Panc1 (cell line): ENCODE measurements at regions not wholly inside any gene's neighbourhood (a gene's known extent, or its start where the extent isn't known, plus 50 kb on each side); places are given as distances from the start of the nearest gene placed in this dataset.

Source experiments
- ATAC-seq: fragments of 200-7000 bp; cut with Tn5 transposase; 2 replicates; pipeline ENCODE4 v1.9.1; 2020; ENCODE audit warnings: mild to moderate bottlenecking, moderate library complexity
- BruUV-seq: library from RNA; stranded (reverse); fragments of 400-500 nt; replicated peaks from 2 replicates; lab custom pipeline; 2021; lab: Mats Ljungman, UMichigan
- CTCF ChIA-PET: fragments of 300-600 bp; sonication (Branson Sonifier 250); formaldehyde crosslinking; loops from one replicate; lab custom pipeline; 2022; ENCODE audit warnings: antibody characterized with exemption; lab: Charles Lee
- POLR2A ChIA-PET: fragments of 300-600 bp; sonication (Branson Sonifier 250); formaldehyde crosslinking; loops from one replicate; lab custom pipeline; 2022; ENCODE audit warnings: antibody characterized with exemption; lab: Charles Lee
- DNase-seq: peaks from one replicate; pipeline ENCODE4 v3.0.0-alpha.2; 2010; ENCODE audit warnings: low read depth, low spot score
- H3K27ac ChIP-seq: 2 replicates; pipeline ENCODE4 v1.5.1; 2011; ENCODE audit warnings: mild to moderate bottlenecking, low read length, inconsistent platforms
- H3K27me3 ChIP-seq: fragments of 200-500 bp; sonication (Bioruptor generic); 2 replicates; pipeline ENCODE4 v1.6.0; 2014; ENCODE audit warnings: low read length, inconsistent platforms; ENCODE audit not compliant: control insufficient read depth, insufficient read depth
- H3K36me3 ChIP-seq: fragments of 200-500 bp; sonication (Bioruptor generic); 2 replicates; pipeline ENCODE4 v1.5.1; 2014; ENCODE audit warnings: inconsistent platforms, mild to moderate bottlenecking, low read length, moderate library complexity; ENCODE audit not compliant: control insufficient read depth, insufficient read depth
- H3K4me1 ChIP-seq: 2 replicates; pipeline ENCODE4 v1.5.1; 2011; ENCODE audit warnings: inconsistent platforms, mild to moderate bottlenecking, low read length, moderate library complexity; ENCODE audit not compliant: control insufficient read depth, insufficient read depth
- H3K4me3 ChIP-seq, 2 experiments: 2 replicates each; pipeline ENCODE4 v1.5.1; 2011 to 2012; ENCODE audit warnings: low read depth in 2 of 2, low read length in 2 of 2, mild to moderate bottlenecking in 2 of 2, inconsistent platforms in 1 of 2, moderate library complexity in 1 of 2
- H3K9me3 ChIP-seq: fragments of 200-500 bp; sonication (Bioruptor generic); 2 replicates; pipeline ENCODE4 v1.5.1; 2014; ENCODE audit warnings: low read depth, mild to moderate bottlenecking, inconsistent platforms, low read length, moderate library complexity; ENCODE audit not compliant: control insufficient read depth, insufficient read depth
- CTCF ChIP-seq: fragments of 450-650 bp; IDR thresholded peaks from 2 replicates; pipeline ENCODE4 v1.5.1; 2017; ENCODE audit warnings: mild to moderate bottlenecking
- POLR2AphosphoS5 ChIP-seq: IDR thresholded peaks from 2 replicates; pipeline ENCODE4 v1.6.1; 2012; ENCODE audit warnings: mild to moderate bottlenecking, low read depth, low read length, moderate library complexity
- REST ChIP-seq, 2 experiments: IDR thresholded peaks; 2 replicates each; pipeline ENCODE4 v1.6.1; 2011 to 2012; ENCODE audit warnings: low read depth in 2 of 2, control low read depth in 1 of 2, low read length in 1 of 2, mild to moderate bottlenecking in 1 of 2, moderate library complexity in 1 of 2; ENCODE audit not compliant: insufficient read depth in 1 of 2
- SIN3A ChIP-seq: IDR thresholded peaks from 2 replicates; pipeline ENCODE4 v1.6.1; 2012; ENCODE audit warnings: low read depth, mild to moderate bottlenecking, low read length, moderate library complexity, borderline replicate concordance; ENCODE audit not compliant: insufficient read depth
- TCF7L2 ChIP-seq: IDR thresholded peaks from 2 replicates; pipeline ENCODE4 v1.6.1; 2011; ENCODE audit warnings: mild to moderate bottlenecking, low read depth, low read length, inconsistent platforms
- in situ Hi-C: cut with HindIII; loops from 2 replicates; pipeline ENCODE4 v1.10.0; 2016; ENCODE audit warnings: low sequenced_read_pairs, low pct_unique_long_range_greater_than_20kb
- intact Hi-C: fragments of 100-400 bp; cut with micrococcal nuclease; formaldehyde crosslinking; loops from one replicate; pipeline ENCODE4 v1.10.0; 2022; ENCODE audit not compliant: unreplicated experiment

- Histone ChIP-seq H3K9me3 (no peaks in the 10 kb centered on the region), H3K4me1 (no peaks in the 10 kb centered on the region), H3K4me3 (no peak overlapping the region), H3K27ac (no peak overlapping the region), H3K27me3 (no peaks in the 10 kb centered on the region), H3K36me3 (no peaks in the 10 kb centered on the region)
- intact Hi-C loops: no loop called here
- DNase-seq: no peak
- BruUV-seq: no TSS peak
- ChIA-PET POLR2A (no interaction called here), CTCF (no interaction called here)
- no peak for TF ChIP-seq POLR2AphosphoS5
- no peak for TF ChIP-seq REST (IDR thresholded peaks at IDR 0.05; ENCODE audit: insufficient read depth in 1 of 2, low read depth in 2 of 2, low read length in 1 of 2)
- TF ChIP-seq CTCF: no peak
- no peak for TF ChIP-seq SIN3A
- no peak for TF ChIP-seq TCF7L2
- in situ Hi-C loops: no loop called here
- ATAC-seq: no peak
Measured at GRCh38 chr18:77870199-77870598, 620.6 kb downstream of the GALR1 start.

- CTCF ChIA-PET: no interaction called here
- Histone ChIP-seq H3K4me3 (no peak overlapping the region), H3K4me1 (no peaks in the 10 kb centered on the region), H3K9me3 (no peaks in the 10 kb centered on the region), H3K36me3 (no peaks in the 10 kb centered on the region), H3K27ac (no peak overlapping the region), H3K27me3 (no peaks in the 10 kb centered on the region; the same call in 1 of the 2 replicates)
- no TSS peak for BruUV-seq
- intact Hi-C loops (no loop called here), in situ Hi-C loops (no loop called here)
- TF ChIP-seq REST (IDR thresholded peaks at IDR 0.05; ENCODE audit: insufficient read depth in 1 of 2, low read depth in 2 of 2, low read length in 1 of 2) (no peak), CTCF (no peak), TCF7L2 (no peak), SIN3A (no peak), POLR2AphosphoS5 (no peak)
- no peak for ATAC-seq
- DNase-seq: no peak
- POLR2A ChIA-PET: no interaction called here
Measured at GRCh38 chr18:77870894-77871293, 621.2 kb downstream of the GALR1 start.
